Psoas muscle (tissue), 7 donors: ENCODE measurements at regions not wholly inside any gene's neighbourhood (a gene's known extent, or its start where the extent isn't known, plus 50 kb on each side); places are given as distances from the start of the nearest gene placed in this dataset.
A peak's percentile ranks its signal among the peaks of the same experiment; 100 is the strongest.

Source experiments
- ATAC-seq, 4 donors: fragments of 200-7000 bp; cut with Tn5 transposase; one replicate each; pipeline ENCODE4 v1.9.1; 2020; ENCODE audit warnings: moderate library complexity in 3 of 4, mild to moderate bottlenecking in 2 of 4
- DNase-seq, 2 donors: peaks; one replicate each; pipeline ENCODE4 v3.0.0-alpha.2; 2020
- H3K27ac ChIP-seq: fragments of 200-600 bp; one replicate; pipeline ENCODE4 v1.8.0; 2022
- H3K27me3 ChIP-seq, 3 donors: fragments of 200-600 bp in 1 of 3; one replicate each; pipeline versions ENCODE4 v1.6.1 to v1.8.0; 2013 to 2022; ENCODE audit warnings: low read length in 2 of 3, mild to moderate bottlenecking in 2 of 3, moderate library complexity in 1 of 3; ENCODE audit not compliant: insufficient read depth in 3 of 3
- H3K36me3 ChIP-seq, 2 donors: fragments of 200-600 bp in 1 of 2; one replicate each; pipeline versions ENCODE4 v1.6.1 to v1.8.0; 2013 to 2022; ENCODE audit warnings: low read depth in 1 of 2, mild to moderate bottlenecking in 1 of 2, moderate library complexity in 1 of 2; ENCODE audit not compliant: insufficient read depth in 1 of 2
- H3K4me1 ChIP-seq: fragments of 200-600 bp; one replicate; pipeline ENCODE4 v1.8.0; 2022
- H3K4me3 ChIP-seq: fragments of 200-600 bp; one replicate; pipeline ENCODE4 v1.8.0; 2022; ENCODE audit warnings: mild to moderate bottlenecking
- H3K9me3 ChIP-seq: fragments of 200-600 bp; one replicate; pipeline ENCODE4 v1.8.0; 2022
- WGBS, 3 donors: extraction: QIAGEN DNeasy Blood & Tissue Kit; methylation state at CpG; one replicate each; pipeline versions ENCODE4 v1.1.6 to v1.1.7; 2013; 5-methylcytosine and 5-hydroxymethylcytosine counted together
- intact Hi-C, 2 donors: fragments of 100-400 bp; cut with DNase I; formaldehyde crosslinking; loops; one replicate each; pipeline versions ENCODE4 v1.11.0 to v1.14.2; 2022
- TF ChIP-seq, protein P1 (sequence below): fragments of 200-600 bp; IDR thresholded peaks from one replicate; pipeline ENCODE4 v1.8.0; 2022; ENCODE audit warnings: antibody characterized with exemption
- donor health status: healthy with polysubstance abuse.
- donor health status: DM: no; HTN: no; CAD: no; lungs with moderate emphysema.
- donor health status: Bipolar disorder and iron deficiency.
- donor health status: healthy.
- donor health status: DM: yes; HTN: yes; CAD: no.
- donor health status: DM: no; HTN: no; CAD: no.
- donor health status: DM: yes; HTN: yes; CAD: no.

DNA sequence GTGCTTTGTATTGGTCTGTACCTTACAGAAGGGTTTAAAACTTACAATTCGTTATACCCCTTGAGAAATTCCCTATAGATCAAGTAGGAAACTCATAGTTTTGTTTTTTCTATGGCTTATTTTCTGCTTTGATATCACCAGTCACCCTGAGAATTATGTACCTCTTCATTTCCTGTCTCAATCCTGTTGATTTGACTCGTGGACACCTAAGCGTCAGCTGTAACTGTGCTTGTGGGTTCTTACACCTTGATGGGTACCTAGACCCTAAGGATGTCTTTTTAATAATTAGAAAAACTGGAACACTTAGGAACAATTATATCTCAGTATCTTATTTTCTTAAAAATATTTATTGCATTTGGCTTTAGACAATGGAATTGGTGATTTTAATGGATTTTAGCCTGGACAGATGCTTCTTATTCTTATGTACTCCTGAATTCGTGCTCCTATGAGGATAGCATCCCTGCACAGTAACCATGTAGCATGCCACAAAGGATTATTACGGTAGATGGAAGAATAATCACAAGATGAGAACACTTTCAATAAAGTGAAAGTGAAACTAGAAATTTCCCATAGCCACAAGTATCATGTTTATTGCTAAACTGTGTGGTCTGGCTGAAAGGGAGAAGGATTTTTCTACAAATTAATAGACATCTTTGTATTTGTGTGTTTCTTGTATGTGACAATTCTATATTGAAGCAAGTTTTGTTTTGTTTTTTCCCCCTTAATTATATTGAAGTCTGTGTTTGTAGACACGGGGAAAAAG, 1920.3 kb upstream of the WWC1 start:
- WGBS, 3 donors, result 56 to 61% (median 57%) methylated on average over 6 of the region's 6 CpGs
- H3K4me3 ChIP-seq, result peak overlapping the region; percentile 49
- no peak for ATAC-seq

DNA sequence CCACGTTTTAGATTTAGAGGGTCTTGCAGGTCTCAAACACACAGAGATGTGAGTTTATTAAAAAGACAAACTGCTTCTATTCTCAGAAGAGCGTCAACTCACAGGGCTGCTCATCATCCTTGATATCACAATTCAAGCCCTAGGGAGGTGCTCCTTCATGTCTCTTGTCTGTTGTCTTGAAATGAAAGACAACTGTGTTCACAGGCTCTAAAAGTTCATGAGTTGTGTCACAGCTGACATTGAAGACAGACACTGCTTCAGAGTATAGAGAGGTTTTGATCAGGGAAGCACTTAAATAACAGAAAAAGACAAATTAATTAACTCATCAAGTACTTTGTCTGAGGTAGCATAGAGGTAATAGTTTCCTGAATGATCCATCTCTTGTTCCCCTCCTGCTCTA, 1917.6 kb upstream of the WWC1 start:
- intact Hi-C loops, result no loop called here
- no peak for DNase-seq

More for the DNA sequence above, 1920.3 kb upstream of the WWC1 start:
- no peak for DNase-seq
- intact Hi-C loops, result no loop called here
- Histone ChIP-seq H3K4me1 (no peaks in the 10 kb centered on the region), H3K36me3 (no peaks in the 10 kb centered on the region), H3K27ac (no peak overlapping the region), H3K9me3 (no peaks in the 10 kb centered on the region), H3K27me3 (no peaks in the 10 kb centered on the region)
- TF ChIP-seq, protein P1, sequence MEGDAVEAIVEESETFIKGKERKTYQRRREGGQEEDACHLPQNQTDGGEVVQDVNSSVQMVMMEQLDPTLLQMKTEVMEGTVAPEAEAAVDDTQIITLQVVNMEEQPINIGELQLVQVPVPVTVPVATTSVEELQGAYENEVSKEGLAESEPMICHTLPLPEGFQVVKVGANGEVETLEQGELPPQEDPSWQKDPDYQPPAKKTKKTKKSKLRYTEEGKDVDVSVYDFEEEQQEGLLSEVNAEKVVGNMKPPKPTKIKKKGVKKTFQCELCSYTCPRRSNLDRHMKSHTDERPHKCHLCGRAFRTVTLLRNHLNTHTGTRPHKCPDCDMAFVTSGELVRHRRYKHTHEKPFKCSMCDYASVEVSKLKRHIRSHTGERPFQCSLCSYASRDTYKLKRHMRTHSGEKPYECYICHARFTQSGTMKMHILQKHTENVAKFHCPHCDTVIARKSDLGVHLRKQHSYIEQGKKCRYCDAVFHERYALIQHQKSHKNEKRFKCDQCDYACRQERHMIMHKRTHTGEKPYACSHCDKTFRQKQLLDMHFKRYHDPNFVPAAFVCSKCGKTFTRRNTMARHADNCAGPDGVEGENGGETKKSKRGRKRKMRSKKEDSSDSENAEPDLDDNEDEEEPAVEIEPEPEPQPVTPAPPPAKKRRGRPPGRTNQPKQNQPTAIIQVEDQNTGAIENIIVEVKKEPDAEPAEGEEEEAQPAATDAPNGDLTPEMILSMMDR, result no peak

DNA sequence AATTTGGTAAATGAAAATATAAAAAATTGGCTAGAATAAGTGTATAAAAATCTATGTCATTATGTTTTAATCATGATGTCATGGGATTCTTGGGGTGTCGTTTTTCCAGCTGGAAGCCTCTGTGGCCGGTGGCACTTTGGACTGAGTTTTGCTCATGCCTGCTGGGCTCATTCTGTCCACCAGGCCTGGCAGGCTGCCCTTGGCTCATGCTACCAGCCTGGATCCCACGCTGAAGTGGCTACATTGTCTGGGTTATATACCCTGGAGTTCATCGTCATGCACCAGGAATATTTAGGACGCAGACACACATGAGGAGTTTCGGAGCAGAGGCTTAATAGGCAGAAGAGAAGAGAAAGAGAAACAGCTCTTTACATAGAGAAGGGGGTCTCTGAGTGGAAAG, 1913.7 kb upstream of the WWC1 start:
- TF ChIP-seq, protein P1, result no peak
- Histone ChIP-seq H3K4me3 (no peak overlapping the region), H3K27ac (no peak overlapping the region), H3K4me1 (no peaks in the 10 kb centered on the region), H3K36me3 (no peaks in the 10 kb centered on the region), H3K9me3 (peaks cover 9% of the 10 kb centered on the region), H3K27me3 (no peaks in the 10 kb centered on the region)
- 33 to 40% (median 39%) methylated on average over 6 of the region's 6 CpGs for WGBS, 3 donors
- intact Hi-C loops, result no loop called here
- DNase-seq (no peak), ATAC-seq (no peak)

More for the DNA sequence above, 1917.6 kb upstream of the WWC1 start:
- Histone ChIP-seq H3K4me1 (no peaks in the 10 kb centered on the region), H3K36me3 (no peaks in the 10 kb centered on the region), H3K9me3 (peaks cover 3% of the 10 kb centered on the region), H3K27ac (no peak overlapping the region), H3K4me3 (no peak overlapping the region), H3K27me3 (no peaks in the 10 kb centered on the region)
- ATAC-seq, result no peak
- TF ChIP-seq, protein P1, result no peak
- 77 to 79% (median 77%) methylated on average over 2 of the region's 2 CpGs for WGBS, 3 donors

DNA sequence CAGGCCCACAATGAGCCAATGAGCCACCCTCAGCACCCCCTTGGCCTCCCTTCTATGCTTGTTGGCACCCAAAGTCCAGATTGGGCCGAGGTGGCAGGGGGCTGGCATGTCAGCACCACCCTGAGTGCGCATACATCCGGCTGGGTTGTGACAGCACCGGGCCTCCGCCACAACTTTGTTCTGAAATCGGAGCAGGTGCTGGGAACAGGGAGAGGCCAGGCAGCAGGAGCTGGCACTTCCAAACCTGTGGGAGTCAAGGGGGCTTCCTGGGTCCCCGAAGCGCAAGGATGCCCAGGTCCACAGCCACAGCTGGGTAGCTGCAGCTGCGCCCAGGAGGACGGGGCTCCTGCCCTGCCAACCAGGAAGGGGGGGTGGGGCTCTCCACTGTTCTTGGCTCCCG, 1911.9 kb upstream of the WWC1 start:
- no peaks in the 10 kb centered on the region for H3K27me3 ChIP-seq
- H3K4me1 ChIP-seq, result no peaks in the 10 kb centered on the region
- no peak overlapping the region for H3K27ac ChIP-seq
- ATAC-seq (no peak), DNase-seq (no peak)
- TF ChIP-seq, protein P1, result no peak
- WGBS, 3 donors, result 92 to 94% (median 92%) methylated on average over 11 of the region's 11 CpGs
- no peak overlapping the region for H3K4me3 ChIP-seq
- H3K9me3 ChIP-seq, result peaks cover 9% of the 10 kb centered on the region
- intact Hi-C loops, result no loop called here
- no peaks in the 10 kb centered on the region for H3K36me3 ChIP-seq

GRCh38 chr5:166382031-166382430, 1909.4 kb upstream of the WWC1 start:
- H3K36me3 ChIP-seq, result no peaks in the 10 kb centered on the region
- TF ChIP-seq, protein P1, result no peak
- ATAC-seq (no peak), DNase-seq (no peak)
- 43 to 68% (median 64%) methylated on average over 4 of the region's 4 CpGs for WGBS, 3 donors
- peaks cover 9% of the 10 kb centered on the region for H3K9me3 ChIP-seq
- H3K27me3 ChIP-seq, result no peaks in the 10 kb centered on the region
- no peaks in the 10 kb centered on the region for H3K4me1 ChIP-seq
- H3K4me3 ChIP-seq, result no peak overlapping the region
- no peak overlapping the region for H3K27ac ChIP-seq
- intact Hi-C loops, result no loop called here
